A673 (cell line): ENCODE measurements at regions not wholly inside any gene's neighbourhood (a gene's known extent, or its start where the extent isn't known, plus 50 kb on each side); places are given as distances from the start of the nearest gene placed in this dataset.

Source experiments
- BruUV-seq: library from RNA; stranded (reverse); fragments of 400-500 nt; replicated peaks from 2 replicates; lab custom pipeline; 2021; lab: Mats Ljungman, UMichigan
- CTCF ChIA-PET: fragments of 300-600 bp; sonication (Branson Sonifier 250); formaldehyde crosslinking; loops from one replicate; lab custom pipeline; 2022; ENCODE audit warnings: antibody characterized with exemption; lab: Charles Lee
- POLR2A ChIA-PET: fragments of 300-600 bp; sonication (Branson Sonifier 250); formaldehyde crosslinking; loops from one replicate; lab custom pipeline; 2022; ENCODE audit warnings: antibody characterized with exemption; ENCODE audit not compliant: low non-redundant PET; lab: Charles Lee
- DNase-seq: peaks from one replicate; pipeline ENCODE4 v3.0.0-alpha.2; 2015; ENCODE audit warnings: low spot score
- H3K27ac ChIP-seq: fragments of 200-600 bp; sonication (generic); 2 replicates; pipeline ENCODE4 v1.5.1; 2016; ENCODE audit warnings: mixed run types, low read depth, mild to moderate bottlenecking, mixed read lengths, antibody characterized with exemption, low read length; ENCODE audit not compliant: poor library complexity, severe bottlenecking
- H3K27me3 ChIP-seq: fragments of 200-600 bp; sonication (generic); replicated peaks from 2 replicates; pipeline ENCODE4 v1.6.1; 2017; ENCODE audit warnings: mixed run types, low read depth, mild to moderate bottlenecking, mixed read lengths, antibody characterized with exemption, low read length; ENCODE audit not compliant: insufficient read depth, poor library complexity
- H3K36me3 ChIP-seq: fragments of 200-600 bp; sonication (generic); 2 replicates; pipeline ENCODE4 v1.6.1; 2016; ENCODE audit warnings: mixed run types, mild to moderate bottlenecking, mixed read lengths, antibody characterized with exemption, low read length; ENCODE audit not compliant: insufficient read depth, poor library complexity, severe bottlenecking
- H3K4me1 ChIP-seq: fragments of 200-600 bp; sonication (generic); 2 replicates; pipeline ENCODE4 v1.6.1; 2017; ENCODE audit warnings: mixed run types, mild to moderate bottlenecking, mixed read lengths, antibody characterized with exemption, low read length; ENCODE audit not compliant: insufficient read depth, poor library complexity, severe bottlenecking
- H3K4me3 ChIP-seq: fragments of 200-600 bp; sonication (generic); 2 replicates; pipeline ENCODE4 v1.5.1; 2016; ENCODE audit warnings: low read depth, mixed run types, mild to moderate bottlenecking, mixed read lengths, low read length; ENCODE audit not compliant: poor library complexity, severe bottlenecking
- H3K9me3 ChIP-seq: fragments of 200-600 bp; sonication (generic); 2 replicates; pipeline ENCODE4 v1.6.1; 2016; ENCODE audit warnings: mixed run types, low read depth, mild to moderate bottlenecking, mixed read lengths, antibody characterized with exemption, low read length; ENCODE audit not compliant: poor library complexity, severe bottlenecking
- EZH2 ChIP-seq: fragments of 200-600 bp; sonication (generic); IDR thresholded peaks from 2 replicates; pipeline ENCODE4 v1.6.1; 2017; ENCODE audit warnings: borderline replicate concordance, low read depth, mild to moderate bottlenecking, mixed read lengths, antibody characterized with exemption, low read length; ENCODE audit not compliant: poor library complexity, severe bottlenecking
- intact Hi-C: fragments of 100-400 bp; cut with micrococcal nuclease; formaldehyde crosslinking; loops from one replicate; pipeline ENCODE4 v1.10.0; 2022; ENCODE audit not compliant: unreplicated experiment
- TF ChIP-seq, protein P1 (sequence below): fragments of 300-800, 200-600 bp; sonication (generic); conservative IDR thresholded peaks from 2 replicates; pipeline ENCODE4 v1.5.1; 2017; ENCODE audit warnings: low read depth, mild to moderate bottlenecking, antibody characterized with exemption, low read length, moderate library complexity, mixed read lengths

DNA sequence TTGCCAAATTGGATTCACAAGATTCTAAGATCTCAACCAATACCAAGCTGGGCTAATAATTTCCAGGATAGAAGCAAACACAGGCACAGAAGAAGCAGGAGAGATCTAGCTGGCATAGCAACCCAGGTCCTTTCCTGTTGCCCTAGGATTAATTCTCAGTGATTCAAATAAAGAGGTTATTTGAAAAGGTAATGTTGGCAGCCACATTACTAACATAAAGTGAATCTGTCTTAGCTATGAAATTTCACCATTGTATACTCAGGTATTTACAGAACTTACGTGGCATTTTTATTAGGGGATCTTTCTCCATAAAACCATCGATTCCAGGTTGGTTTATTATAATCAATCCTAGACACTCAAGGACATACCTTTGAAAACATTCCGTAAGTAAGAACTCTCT lies 379.3 kb upstream of the POM121L12 start:
- Histone ChIP-seq H3K36me3 (no peaks in the 10 kb centered on the region), H3K4me1 (no peaks in the 10 kb centered on the region), H3K4me3 (no peak overlapping the region), H3K27ac (no peak overlapping the region), H3K9me3 (peaks cover 47% of the 10 kb centered on the region), H3K27me3 (no peaks in the 10 kb centered on the region)
- intact Hi-C loops = no loop called here
- TF ChIP-seq EZH2 = no peak
- TF ChIP-seq, protein P1, sequence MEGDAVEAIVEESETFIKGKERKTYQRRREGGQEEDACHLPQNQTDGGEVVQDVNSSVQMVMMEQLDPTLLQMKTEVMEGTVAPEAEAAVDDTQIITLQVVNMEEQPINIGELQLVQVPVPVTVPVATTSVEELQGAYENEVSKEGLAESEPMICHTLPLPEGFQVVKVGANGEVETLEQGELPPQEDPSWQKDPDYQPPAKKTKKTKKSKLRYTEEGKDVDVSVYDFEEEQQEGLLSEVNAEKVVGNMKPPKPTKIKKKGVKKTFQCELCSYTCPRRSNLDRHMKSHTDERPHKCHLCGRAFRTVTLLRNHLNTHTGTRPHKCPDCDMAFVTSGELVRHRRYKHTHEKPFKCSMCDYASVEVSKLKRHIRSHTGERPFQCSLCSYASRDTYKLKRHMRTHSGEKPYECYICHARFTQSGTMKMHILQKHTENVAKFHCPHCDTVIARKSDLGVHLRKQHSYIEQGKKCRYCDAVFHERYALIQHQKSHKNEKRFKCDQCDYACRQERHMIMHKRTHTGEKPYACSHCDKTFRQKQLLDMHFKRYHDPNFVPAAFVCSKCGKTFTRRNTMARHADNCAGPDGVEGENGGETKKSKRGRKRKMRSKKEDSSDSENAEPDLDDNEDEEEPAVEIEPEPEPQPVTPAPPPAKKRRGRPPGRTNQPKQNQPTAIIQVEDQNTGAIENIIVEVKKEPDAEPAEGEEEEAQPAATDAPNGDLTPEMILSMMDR = no peak
- CTCF ChIA-PET = no interaction called here
- POLR2A ChIA-PET = no interaction called here
- DNase-seq = no peak
- no TSS peak for BruUV-seq

DNA sequence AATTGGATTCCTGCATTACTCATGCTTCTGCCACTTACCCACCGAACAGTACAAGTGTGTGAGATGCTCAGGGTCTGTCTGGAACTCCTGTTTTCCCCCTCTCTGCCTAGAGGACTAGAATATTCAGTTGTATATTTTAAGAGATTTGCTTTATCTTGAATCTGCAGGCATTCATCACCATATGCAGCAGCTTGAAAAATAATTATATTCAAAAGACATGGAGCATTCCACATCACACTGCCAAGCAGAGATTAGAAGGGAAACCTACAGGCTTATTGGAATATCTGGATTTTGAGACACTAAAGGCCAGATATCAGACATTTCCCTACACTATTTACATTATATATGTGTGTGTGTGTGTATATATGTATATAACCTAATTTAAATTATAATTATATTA lies 382.8 kb upstream of the POM121L12 start:
- POLR2A ChIA-PET = no interaction called here
- H3K27ac ChIP-seq = no peak overlapping the region
- no peaks in the 10 kb centered on the region for H3K27me3 ChIP-seq
- peaks cover 52% of the 10 kb centered on the region for H3K9me3 ChIP-seq
- intact Hi-C loops = no loop called here
- TF ChIP-seq, protein P1 = no peak
- TF ChIP-seq EZH2 = no peak
- H3K36me3 ChIP-seq = no peaks in the 10 kb centered on the region
- no peak overlapping the region for H3K4me3 ChIP-seq
- no peaks in the 10 kb centered on the region for H3K4me1 ChIP-seq
- CTCF ChIA-PET = no interaction called here
- DNase-seq = no peak
- no TSS peak for BruUV-seq

DNA sequence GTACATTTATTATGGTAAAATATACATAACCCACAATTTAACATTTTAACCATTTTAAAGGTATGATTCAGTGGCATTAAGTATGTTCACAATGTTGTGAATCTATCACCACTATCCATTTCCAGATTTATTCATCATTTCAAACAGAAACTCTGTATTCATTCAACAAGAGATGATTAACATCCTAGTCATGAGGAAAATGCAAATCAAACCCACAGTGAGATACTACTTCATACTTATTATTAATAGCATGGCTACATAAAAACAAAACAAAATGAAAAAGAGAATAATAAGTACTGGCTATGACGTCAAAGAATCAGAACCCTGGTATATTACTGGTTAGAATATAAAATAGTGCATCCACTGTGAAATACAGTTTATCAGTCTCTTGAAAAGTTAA lies 386.6 kb upstream of the POM121L12 start:
- intact Hi-C loops = no loop called here
- H3K36me3 ChIP-seq = no peaks in the 10 kb centered on the region
- ChIA-PET POLR2A (no interaction called here), CTCF (no interaction called here)
- no TSS peak for BruUV-seq
- no peak overlapping the region for H3K27ac ChIP-seq
- no peak for DNase-seq
- H3K27me3 ChIP-seq = no peaks in the 10 kb centered on the region
- TF ChIP-seq, protein P1 = no peak
- no peak for TF ChIP-seq EZH2
- H3K9me3 ChIP-seq = peaks cover 34% of the 10 kb centered on the region
- no peaks in the 10 kb centered on the region for H3K4me1 ChIP-seq
- H3K4me3 ChIP-seq = no peak overlapping the region
